ENCODE measurements at regions not wholly inside any gene's neighbourhood (a gene's known extent, or its start where the extent isn't known, plus 50 kb on each side); places are given as distances from the start of the nearest gene placed in this dataset.

DNA sequence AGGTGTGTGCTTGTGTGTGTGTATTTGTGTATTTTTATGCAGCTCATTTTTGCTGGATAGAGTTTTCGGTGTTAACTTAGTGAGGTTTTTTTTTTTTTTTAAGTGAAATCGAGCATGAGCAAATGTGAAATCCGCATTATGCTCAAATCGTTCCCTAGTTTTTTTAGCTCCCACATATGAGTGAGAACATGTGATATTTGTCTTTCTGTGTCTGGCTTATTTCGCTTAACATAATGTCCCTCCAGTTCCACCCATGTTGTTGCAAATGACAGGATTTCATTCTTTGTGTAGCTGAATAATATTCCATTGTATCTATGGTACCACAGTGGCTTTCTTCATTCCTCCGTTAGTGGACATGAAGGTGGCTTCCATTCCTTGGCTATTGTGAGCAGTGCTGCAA is 1103.3 kb upstream of the EEF2KMT start:
- H3K27me3 ChIP-seq (ENCODE audit: low read depth, low read length), result no peaks in the 10 kb centered on the region
- H2AFZ ChIP-seq (ENCODE audit: low read depth, low read length), result no peak overlapping the region
- H4K20me1 ChIP-seq (ENCODE audit: insufficient read depth, low read length), result no peaks in the 10 kb centered on the region
- no peak overlapping the region for H3K4me3 ChIP-seq (ENCODE audit: low read length)
- H3K4me1 ChIP-seq (ENCODE audit: low read length), result no peaks in the 10 kb centered on the region
- no peaks in the 10 kb centered on the region for H3K79me2 ChIP-seq (ENCODE audit: low read length)
- H3K9me3 ChIP-seq (ENCODE audit: insufficient read depth, low read length), result no peaks in the 10 kb centered on the region
- no peak overlapping the region for H3K27ac ChIP-seq (ENCODE audit: low read length)
- no peak overlapping the region for H3K4me2 ChIP-seq (ENCODE audit: low read length)
- no peaks in the 10 kb centered on the region for H3K36me3 ChIP-seq (replicated peaks; ENCODE audit: low read depth, low read length)
- H3K9ac ChIP-seq (ENCODE audit: low read length), result no peak overlapping the region
- TF ChIP-seq, protein P1, sequence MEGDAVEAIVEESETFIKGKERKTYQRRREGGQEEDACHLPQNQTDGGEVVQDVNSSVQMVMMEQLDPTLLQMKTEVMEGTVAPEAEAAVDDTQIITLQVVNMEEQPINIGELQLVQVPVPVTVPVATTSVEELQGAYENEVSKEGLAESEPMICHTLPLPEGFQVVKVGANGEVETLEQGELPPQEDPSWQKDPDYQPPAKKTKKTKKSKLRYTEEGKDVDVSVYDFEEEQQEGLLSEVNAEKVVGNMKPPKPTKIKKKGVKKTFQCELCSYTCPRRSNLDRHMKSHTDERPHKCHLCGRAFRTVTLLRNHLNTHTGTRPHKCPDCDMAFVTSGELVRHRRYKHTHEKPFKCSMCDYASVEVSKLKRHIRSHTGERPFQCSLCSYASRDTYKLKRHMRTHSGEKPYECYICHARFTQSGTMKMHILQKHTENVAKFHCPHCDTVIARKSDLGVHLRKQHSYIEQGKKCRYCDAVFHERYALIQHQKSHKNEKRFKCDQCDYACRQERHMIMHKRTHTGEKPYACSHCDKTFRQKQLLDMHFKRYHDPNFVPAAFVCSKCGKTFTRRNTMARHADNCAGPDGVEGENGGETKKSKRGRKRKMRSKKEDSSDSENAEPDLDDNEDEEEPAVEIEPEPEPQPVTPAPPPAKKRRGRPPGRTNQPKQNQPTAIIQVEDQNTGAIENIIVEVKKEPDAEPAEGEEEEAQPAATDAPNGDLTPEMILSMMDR (IDR thresholded peaks at IDR 0.05; ENCODE audit: low read depth, low read length), result no peak
- no peak for TF ChIP-seq EZH2phosphoT487 (IDR thresholded peaks at IDR 0.05; ENCODE audit: low read depth)

DNA sequence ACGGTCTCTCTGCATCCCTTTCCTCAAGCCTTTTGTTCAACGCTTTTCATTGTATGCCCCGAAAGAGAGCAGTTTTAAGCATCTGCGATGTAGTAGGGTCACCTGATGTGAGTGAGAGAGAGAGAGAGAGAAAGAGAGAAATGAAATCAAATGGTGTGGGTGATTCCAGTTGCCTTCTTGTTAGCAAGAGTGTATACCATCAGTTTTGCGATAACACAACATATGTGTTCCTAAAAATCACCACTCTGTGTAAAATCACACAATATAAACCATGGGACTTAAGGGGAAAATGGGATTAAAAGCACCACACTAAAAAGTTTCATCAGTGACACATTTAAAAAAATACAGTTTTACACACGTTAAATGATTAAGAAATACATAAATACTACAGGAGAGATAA is 1102.7 kb upstream of the EEF2KMT start:
- Histone ChIP-seq H3K27ac (ENCODE audit: low read length) (no peak overlapping the region), H3K9ac (ENCODE audit: low read length) (no peak overlapping the region), H3K4me3 (ENCODE audit: low read length) (no peak overlapping the region), H4K20me1 (ENCODE audit: insufficient read depth, low read length) (no peaks in the 10 kb centered on the region), H3K4me2 (ENCODE audit: low read length) (no peak overlapping the region), H3K4me1 (ENCODE audit: low read length) (no peaks in the 10 kb centered on the region), H3K9me3 (ENCODE audit: insufficient read depth, low read length) (no peaks in the 10 kb centered on the region), H3K79me2 (ENCODE audit: low read length) (no peaks in the 10 kb centered on the region), H3K27me3 (ENCODE audit: low read depth, low read length) (no peaks in the 10 kb centered on the region), H2AFZ (ENCODE audit: low read depth, low read length) (no peak overlapping the region), H3K36me3 (replicated peaks; ENCODE audit: low read depth, low read length) (no peaks in the 10 kb centered on the region)
- TF ChIP-seq, protein P1 (IDR thresholded peaks at IDR 0.05; ENCODE audit: low read depth, low read length), result no peak
- TF ChIP-seq EZH2phosphoT487 (IDR thresholded peaks at IDR 0.05; ENCODE audit: low read depth), result no peak

DNA sequence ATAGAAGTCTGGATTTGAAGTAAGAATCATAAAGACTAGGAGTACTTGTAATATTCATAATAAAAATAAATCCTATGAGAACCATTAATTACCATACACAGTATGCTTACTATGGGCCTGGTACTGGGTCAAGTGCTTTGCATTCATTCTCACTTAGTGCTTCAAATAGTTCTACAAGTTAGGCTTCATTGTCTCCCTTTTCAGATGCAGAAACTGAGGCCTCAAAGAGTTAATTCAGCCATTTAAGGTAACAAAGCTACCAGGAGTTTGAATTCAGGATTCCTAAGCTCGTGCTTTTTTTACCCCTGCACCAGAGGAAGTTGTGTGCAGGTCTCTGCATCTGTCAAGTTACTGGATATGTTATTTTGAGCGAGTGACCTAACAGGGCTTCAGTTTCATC is 1098.4 kb upstream of the EEF2KMT start:
- Histone ChIP-seq H3K4me3 (ENCODE audit: low read length) (no peak overlapping the region), H4K20me1 (ENCODE audit: insufficient read depth, low read length) (no peaks in the 10 kb centered on the region), H3K27me3 (ENCODE audit: low read depth, low read length) (no peaks in the 10 kb centered on the region), H3K27ac (ENCODE audit: low read length) (no peak overlapping the region), H3K9me3 (ENCODE audit: insufficient read depth, low read length) (no peaks in the 10 kb centered on the region), H3K79me2 (ENCODE audit: low read length) (no peaks in the 10 kb centered on the region), H2AFZ (ENCODE audit: low read depth, low read length) (no peak overlapping the region), H3K4me2 (ENCODE audit: low read length) (no peak overlapping the region), H3K4me1 (ENCODE audit: low read length) (no peaks in the 10 kb centered on the region), H3K36me3 (replicated peaks; ENCODE audit: low read depth, low read length) (no peaks in the 10 kb centered on the region), H3K9ac (ENCODE audit: low read length) (no peak overlapping the region)
- TF ChIP-seq, protein P1 (IDR thresholded peaks at IDR 0.05; ENCODE audit: low read depth, low read length), result no peak
- no peak for TF ChIP-seq EZH2phosphoT487 (IDR thresholded peaks at IDR 0.05; ENCODE audit: low read depth)

DNA sequence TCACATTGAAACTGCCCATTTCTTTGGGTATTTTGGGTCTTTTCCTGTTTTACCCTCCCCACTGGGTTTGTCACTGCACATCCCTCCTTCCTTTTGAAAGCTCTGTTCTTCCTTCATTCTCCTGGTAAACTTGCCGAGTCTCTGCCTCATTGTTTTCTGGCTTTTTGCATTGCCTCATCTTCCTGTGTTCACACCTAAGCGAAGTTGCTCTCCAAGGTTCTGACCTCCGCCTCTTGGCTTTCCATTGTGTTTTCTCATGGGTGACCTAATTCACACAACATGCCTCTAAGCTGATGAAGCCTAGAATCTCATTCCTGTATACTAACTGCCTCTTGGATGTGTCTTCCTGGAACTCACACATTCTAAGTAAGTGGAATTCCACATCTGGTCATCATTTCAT is 1096.1 kb upstream of the EEF2KMT start:
- TF ChIP-seq, protein P1 (IDR thresholded peaks at IDR 0.05; ENCODE audit: low read depth, low read length), result no peak
- TF ChIP-seq EZH2phosphoT487 (IDR thresholded peaks at IDR 0.05; ENCODE audit: low read depth), result no peak
- no peaks in the 10 kb centered on the region for H3K4me1 ChIP-seq (ENCODE audit: low read length)

More for the DNA sequence above, 1096.1 kb upstream of the EEF2KMT start:
- no peak overlapping the region for H2AFZ ChIP-seq (ENCODE audit: low read depth, low read length)
- H3K27ac ChIP-seq (ENCODE audit: low read length), result no peak overlapping the region
- no peaks in the 10 kb centered on the region for H3K79me2 ChIP-seq (ENCODE audit: low read length)
- H3K36me3 ChIP-seq (replicated peaks; ENCODE audit: low read depth, low read length), result no peaks in the 10 kb centered on the region
- no peaks in the 10 kb centered on the region for H4K20me1 ChIP-seq (ENCODE audit: insufficient read depth, low read length)
- no peak overlapping the region for H3K9ac ChIP-seq (ENCODE audit: low read length)
- H3K9me3 ChIP-seq (ENCODE audit: insufficient read depth, low read length), result no peaks in the 10 kb centered on the region
- H3K4me2 ChIP-seq (ENCODE audit: low read length), result no peak overlapping the region
- H3K27me3 ChIP-seq (ENCODE audit: low read depth, low read length), result no peaks in the 10 kb centered on the region
- no peak overlapping the region for H3K4me3 ChIP-seq (ENCODE audit: low read length)
